ENCODE measurements at regions not wholly inside any gene's neighbourhood (a gene's known extent, or its start where the extent isn't known, plus 50 kb on each side); places are given as distances from the start of the nearest gene placed in this dataset.

- no peaks in the 10 kb centered on the region for H3K36me3 Mint-ChIP-seq
- H3K27ac Mint-ChIP-seq: no peak overlapping the region
- no peak overlapping the region for H3K4me3 Mint-ChIP-seq
- DNase-seq: no peak
- H3K4me1 Mint-ChIP-seq: no peaks in the 10 kb centered on the region
- peaks cover 0 to 2% (median 0%) of the 10 kb centered on the region in 6 donors for H3K9me3 Mint-ChIP-seq
- H3K27me3 Mint-ChIP-seq (ENCODE audit: low read depth in 3 of 3): peaks cover 0 to 2% (median 2%) of the 10 kb centered on the region in 3 donors
Measured at GRCh38 chr2:71846669-71847291, 300.9 kb downstream of the CYP26B1 start.

- H3K4me1 Mint-ChIP-seq: no peaks in the 10 kb centered on the region
- H3K27me3 Mint-ChIP-seq (ENCODE audit: low read depth in 3 of 3): peaks cover 0 to 2% (median 1%) of the 10 kb centered on the region in 3 donors
- H3K36me3 Mint-ChIP-seq: no peaks in the 10 kb centered on the region
- peaks cover 0 to 2% (median 0%) of the 10 kb centered on the region in 6 donors for H3K9me3 Mint-ChIP-seq
- no peak for DNase-seq
- no peak overlapping the region for H3K4me3 Mint-ChIP-seq
- no peak overlapping the region for H3K27ac Mint-ChIP-seq
Measured at GRCh38 chr2:71846072-71846471, 301.6 kb downstream of the CYP26B1 start.

GRCh38 chr2:71844967-71845366 is 302.7 kb downstream of the CYP26B1 start:
- H3K27ac Mint-ChIP-seq: no peak overlapping the region
- H3K4me3 Mint-ChIP-seq: no peak overlapping the region
- peaks cover 0 to 2% (median 0%) of the 10 kb centered on the region in 3 donors for H3K27me3 Mint-ChIP-seq (ENCODE audit: low read depth in 3 of 3)
- no peaks in the 10 kb centered on the region for H3K4me1 Mint-ChIP-seq
- no peaks in the 10 kb centered on the region for H3K36me3 Mint-ChIP-seq
- peaks cover 0 to 4% (median 0%) of the 10 kb centered on the region in 6 donors for H3K9me3 Mint-ChIP-seq
- DNase-seq: no peak

DNA sequence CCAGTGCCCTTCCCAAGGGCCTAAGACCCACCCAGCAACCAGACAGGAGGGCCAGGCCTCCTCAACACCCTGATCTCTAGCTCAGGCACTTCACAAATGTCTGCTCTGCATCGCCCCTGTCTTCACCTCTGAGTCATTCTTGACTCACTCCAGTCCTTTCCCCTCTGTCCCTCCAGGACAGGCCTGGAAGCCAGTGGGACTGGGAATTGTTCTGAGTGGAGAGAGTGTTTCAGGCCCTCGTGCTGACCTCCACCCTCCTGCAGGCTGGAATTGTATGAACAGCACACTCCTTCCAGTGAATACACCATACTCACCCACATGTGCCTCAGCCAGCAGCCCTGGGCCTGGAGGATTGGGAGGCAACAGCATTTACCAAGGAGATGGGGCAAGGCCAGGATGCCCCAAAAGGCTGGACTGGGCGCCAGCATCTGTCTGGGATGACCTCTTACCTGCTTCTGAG is 304.2 kb downstream of the CYP26B1 start:
- no peak overlapping the region for H3K27ac Mint-ChIP-seq
- peaks cover 0 to 4% (median 0%) of the 10 kb centered on the region in 6 donors for H3K9me3 Mint-ChIP-seq
- no peak for DNase-seq
- H3K4me1 Mint-ChIP-seq: no peaks in the 10 kb centered on the region
- no peak overlapping the region for H3K4me3 Mint-ChIP-seq
- H3K27me3 Mint-ChIP-seq (ENCODE audit: low read depth in 3 of 3): peaks cover 0 to 1% (median 0%) of the 10 kb centered on the region in 3 donors
- no peaks in the 10 kb centered on the region for H3K36me3 Mint-ChIP-seq

DNA sequence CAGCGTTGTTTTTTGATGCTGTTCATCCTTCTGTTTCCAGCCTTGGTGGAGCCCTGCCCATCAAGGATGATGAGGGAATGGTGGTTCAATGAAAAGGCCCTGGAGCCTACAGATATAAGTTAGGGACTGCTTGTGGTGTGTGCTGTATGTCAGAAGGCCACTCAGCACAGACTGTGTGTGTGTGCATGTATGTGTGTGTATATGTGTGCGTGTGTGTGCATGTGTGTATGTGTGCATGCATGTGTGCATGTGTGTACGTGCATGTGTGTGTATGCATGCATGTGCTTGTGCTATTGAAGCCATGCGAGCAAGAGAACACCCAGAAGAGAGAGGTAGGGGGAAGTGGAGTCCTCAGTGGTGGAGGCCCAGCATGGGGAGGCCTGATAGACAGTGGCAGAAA is 304.9 kb downstream of the CYP26B1 start:
- no peak for DNase-seq
- no peaks in the 10 kb centered on the region for H3K36me3 Mint-ChIP-seq
- no peak overlapping the region for H3K4me3 Mint-ChIP-seq
- H3K9me3 Mint-ChIP-seq: peaks cover 0 to 4% (median 0%) of the 10 kb centered on the region in 6 donors
- no peaks in the 10 kb centered on the region for H3K4me1 Mint-ChIP-seq
- H3K27ac Mint-ChIP-seq: no peak overlapping the region
- peaks cover 0 to 1% (median 0%) of the 10 kb centered on the region in 3 donors for H3K27me3 Mint-ChIP-seq (ENCODE audit: low read depth in 3 of 3)

DNA sequence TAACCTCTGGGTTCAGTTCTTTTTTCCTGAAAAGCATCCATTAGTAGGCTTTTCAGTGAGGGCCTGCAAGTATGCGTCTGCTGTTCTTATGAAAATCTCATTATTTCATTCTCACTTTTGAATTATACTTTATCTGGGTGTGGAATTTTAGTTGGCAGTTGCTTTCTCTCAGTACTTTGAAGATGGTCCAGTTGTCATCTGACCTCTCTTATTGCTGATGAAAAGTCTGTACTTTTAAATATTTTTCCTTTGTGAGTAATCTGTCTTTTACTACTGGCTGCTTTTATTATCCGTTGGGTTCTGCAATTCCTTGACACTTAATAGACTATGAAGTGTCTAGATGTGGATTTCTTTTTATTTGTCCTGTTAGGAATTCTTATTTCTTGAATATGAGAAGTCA is 307.8 kb downstream of the CYP26B1 start:
- DNase-seq: no peak
- H3K9me3 Mint-ChIP-seq: peaks cover 0 to 4% (median 0%) of the 10 kb centered on the region in 6 donors
- H3K4me3 Mint-ChIP-seq: no peak overlapping the region
- no peaks in the 10 kb centered on the region for H3K4me1 Mint-ChIP-seq
- no peaks in the 10 kb centered on the region for H3K36me3 Mint-ChIP-seq
- H3K27me3 Mint-ChIP-seq (ENCODE audit: low read depth in 3 of 3): peaks cover 0 to 2% (median 1%) of the 10 kb centered on the region in 3 donors
- no peak overlapping the region for H3K27ac Mint-ChIP-seq

GRCh38 chr2:71834796-71835195 is 312.9 kb downstream of the CYP26B1 start:
- H3K4me3 Mint-ChIP-seq: no peak overlapping the region
- no peak for DNase-seq
- no peaks in the 10 kb centered on the region for H3K36me3 Mint-ChIP-seq
- H3K27ac Mint-ChIP-seq: no peak overlapping the region
- no peaks in the 10 kb centered on the region for H3K4me1 Mint-ChIP-seq
- no peaks in the 10 kb centered on the region for H3K9me3 Mint-ChIP-seq
- H3K27me3 Mint-ChIP-seq (ENCODE audit: low read depth in 3 of 3): peaks cover 0 to 2% (median under 1%) of the 10 kb centered on the region in 3 donors

- no peak for DNase-seq
- Mint-ChIP-seq H3K27me3 (ENCODE audit: low read depth in 3 of 3) (peaks cover 0 to 3% (median 0%) of the 10 kb centered on the region in 3 donors), H3K27ac (no peak overlapping the region), H3K9me3 (no peaks in the 10 kb centered on the region), H3K4me1 (no peaks in the 10 kb centered on the region), H3K36me3 (no peaks in the 10 kb centered on the region), H3K4me3 (no peak overlapping the region)
Measured at GRCh38 chr2:71833855-71834560, 313.7 kb downstream of the CYP26B1 start.

DNA sequence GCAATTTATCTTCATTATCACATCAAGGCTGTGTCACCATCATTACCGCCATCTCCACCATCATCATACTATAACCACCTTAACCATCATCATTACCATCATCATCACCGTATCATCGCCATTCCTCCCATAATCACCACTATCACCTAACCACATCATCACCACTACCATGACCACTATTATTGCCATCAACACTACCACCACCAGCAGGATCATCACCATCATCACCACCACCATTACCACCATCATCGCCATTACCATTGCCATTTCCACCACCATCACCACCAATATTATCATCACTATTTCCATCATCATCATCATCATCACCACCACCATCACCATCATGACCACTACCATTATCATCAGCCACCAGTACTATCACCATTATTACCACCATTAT is 314.4 kb downstream of the CYP26B1 start:
- H3K4me1 Mint-ChIP-seq: no peaks in the 10 kb centered on the region
- H3K27me3 Mint-ChIP-seq (ENCODE audit: low read depth in 3 of 3): peaks cover 0 to 10% (median 0%) of the 10 kb centered on the region in 3 donors
- DNase-seq: no peak
- H3K36me3 Mint-ChIP-seq: no peaks in the 10 kb centered on the region
- H3K27ac Mint-ChIP-seq: no peak overlapping the region
- no peaks in the 10 kb centered on the region for H3K9me3 Mint-ChIP-seq
- H3K4me3 Mint-ChIP-seq: no peak overlapping the region

DNA sequence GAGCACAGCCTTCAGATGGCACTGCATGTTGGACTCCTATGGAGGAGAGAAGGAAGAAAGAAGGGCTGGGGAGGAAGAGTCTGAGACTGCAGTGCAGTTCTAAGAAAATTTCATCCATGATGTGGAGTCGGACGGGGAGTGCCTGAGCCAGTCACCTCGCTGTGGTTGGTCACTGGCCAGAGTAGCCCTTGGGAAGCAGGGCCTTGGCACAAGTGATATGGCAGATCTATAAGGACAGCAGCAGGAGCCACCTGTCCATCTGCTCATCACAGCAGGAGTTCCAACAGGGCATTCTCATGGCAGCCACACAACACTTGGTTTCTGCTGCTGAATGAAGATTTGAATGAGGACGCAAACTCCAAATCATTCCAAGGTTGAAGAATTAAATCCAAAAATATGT is 314.8 kb downstream of the CYP26B1 start:
- no peaks in the 10 kb centered on the region for H3K36me3 Mint-ChIP-seq
- H3K4me1 Mint-ChIP-seq: no peaks in the 10 kb centered on the region
- no peaks in the 10 kb centered on the region for H3K9me3 Mint-ChIP-seq
- no peak for DNase-seq
- H3K27me3 Mint-ChIP-seq (ENCODE audit: low read depth in 3 of 3): peaks cover 0 to 10% (median 0%) of the 10 kb centered on the region in 3 donors
- H3K4me3 Mint-ChIP-seq: no peak overlapping the region
- H3K27ac Mint-ChIP-seq: no peak overlapping the region

- H3K27me3 Mint-ChIP-seq (ENCODE audit: low read depth in 3 of 3): peaks cover 0 to 10% (median 0%) of the 10 kb centered on the region in 3 donors
- no peak overlapping the region for H3K4me3 Mint-ChIP-seq
- H3K27ac Mint-ChIP-seq: no peak overlapping the region
- no peaks in the 10 kb centered on the region for H3K9me3 Mint-ChIP-seq
- DNase-seq: no peak
- no peaks in the 10 kb centered on the region for H3K4me1 Mint-ChIP-seq
- H3K36me3 Mint-ChIP-seq: no peaks in the 10 kb centered on the region
Measured at GRCh38 chr2:71832388-71832787, 315.3 kb downstream of the CYP26B1 start.

DNA sequence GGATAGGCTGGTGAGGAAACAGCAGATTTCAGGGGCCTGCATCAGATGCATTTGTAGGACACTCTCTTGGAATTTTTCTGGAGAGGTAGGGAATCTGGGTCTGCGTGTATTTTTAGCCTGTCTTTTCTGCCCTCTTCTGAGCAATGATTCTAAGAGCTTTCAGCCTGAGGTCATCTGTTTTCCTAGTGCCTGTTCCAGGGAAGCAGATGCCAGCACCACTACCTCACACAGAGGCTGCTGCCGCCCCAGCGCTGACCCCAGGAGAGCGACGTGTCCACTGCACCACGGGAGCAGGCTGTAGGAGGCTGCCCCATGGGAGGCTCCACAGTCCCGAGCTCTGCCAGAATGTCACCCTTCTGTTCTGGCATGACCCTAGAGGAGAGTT is 316.5 kb downstream of the CYP26B1 start:
- Mint-ChIP-seq H3K4me3 (no peak overlapping the region), H3K36me3 (no peaks in the 10 kb centered on the region), H3K9me3 (no peaks in the 10 kb centered on the region), H3K4me1 (no peaks in the 10 kb centered on the region), H3K27me3 (ENCODE audit: low read depth in 3 of 3) (peaks cover 0 to 9% (median 0%) of the 10 kb centered on the region in 3 donors), H3K27ac (no peak overlapping the region)
- no peak for DNase-seq

GRCh38 chr2:71830497-71831192 is 317.0 kb downstream of the CYP26B1 start:
- no peaks in the 10 kb centered on the region for H3K36me3 Mint-ChIP-seq
- peaks cover 0 to 10% (median 0%) of the 10 kb centered on the region in 3 donors for H3K27me3 Mint-ChIP-seq (ENCODE audit: low read depth in 3 of 3)
- no peak overlapping the region for H3K4me3 Mint-ChIP-seq
- no peaks in the 10 kb centered on the region for H3K9me3 Mint-ChIP-seq
- H3K27ac Mint-ChIP-seq: no peak overlapping the region
- DNase-seq: no peak
- no peaks in the 10 kb centered on the region for H3K4me1 Mint-ChIP-seq

DNA sequence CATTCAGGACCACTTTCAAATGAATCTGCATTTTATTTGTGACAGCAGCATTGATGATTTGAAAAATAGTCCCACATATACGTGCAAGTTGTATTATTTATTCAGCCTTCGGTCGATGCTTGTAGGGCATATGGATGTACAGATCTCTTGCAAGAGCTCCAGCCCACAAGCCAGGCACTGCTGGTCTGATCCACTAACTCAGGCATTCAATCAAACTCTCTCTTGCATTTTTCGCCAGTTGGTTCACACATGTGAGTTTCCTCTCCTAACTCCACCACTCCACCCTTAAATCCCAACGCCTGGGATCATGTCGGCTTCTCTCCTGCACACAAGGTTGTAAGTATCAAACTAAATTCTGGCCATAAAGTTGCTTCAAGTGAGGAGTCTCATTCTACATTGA is 318.7 kb downstream of the CYP26B1 start:
- no peak overlapping the region for H3K4me3 Mint-ChIP-seq
- no peak for DNase-seq
- no peaks in the 10 kb centered on the region for H3K4me1 Mint-ChIP-seq
- H3K27me3 Mint-ChIP-seq (ENCODE audit: low read depth in 3 of 3): peaks cover 0 to 10% (median 0%) of the 10 kb centered on the region in 3 donors
- no peaks in the 10 kb centered on the region for H3K36me3 Mint-ChIP-seq
- no peaks in the 10 kb centered on the region for H3K9me3 Mint-ChIP-seq
- no peak overlapping the region for H3K27ac Mint-ChIP-seq
